ENCODE measurements at regions not wholly inside any gene's neighbourhood (a gene's known extent, or its start where the extent isn't known, plus 50 kb on each side); places are given as distances from the start of the nearest gene placed in this dataset.
"Not testable (repeated sequence)": the region's sequence is repeated elsewhere in the genome, so short reads cannot be mapped to it uniquely, and the experiment has no call there.

GRCh38 chrX:106484233-106484632 lies 127.5 kb upstream of the RADX start:
- no peak for DNase-seq (ENCODE audit: low spot score)
- no peak for TF ChIP-seq CTCF (IDR thresholded peaks at IDR 0.05)
- Mint-ChIP-seq H3K4me3 (ENCODE audit: unreplicated experiment) (no peak overlapping the region), H3K27me3 (ENCODE audit: low read depth) (no peaks in the 10 kb centered on the region), H3K36me3 (ENCODE audit: low read depth) (no peaks in the 10 kb centered on the region), H3K4me1 (ENCODE audit: low read depth) (no peaks in the 10 kb centered on the region), H3K27ac (ENCODE audit: unreplicated experiment) (no peak overlapping the region), H3K9me3 (ENCODE audit: low read depth) (no peaks in the 10 kb centered on the region)

- not testable (repeated sequence) for H3K4me3 Mint-ChIP-seq (ENCODE audit: unreplicated experiment); DNase-seq (ENCODE audit: low spot score); H3K27me3 Mint-ChIP-seq (ENCODE audit: low read depth); H3K36me3 Mint-ChIP-seq (ENCODE audit: low read depth); H3K4me1 Mint-ChIP-seq (ENCODE audit: low read depth); H3K27ac Mint-ChIP-seq (ENCODE audit: unreplicated experiment)
- H3K9me3 Mint-ChIP-seq (ENCODE audit: low read depth) = peaks cover 10% of the 10 kb centered on the region
Observed at GRCh38 chrX:106493210-106493816, 118.5 kb upstream of the RADX start.

GRCh38 chrX:106499473-106499872 lies 112.3 kb upstream of the RADX start:
- Mint-ChIP-seq H3K4me1 (ENCODE audit: low read depth) (no peaks in the 10 kb centered on the region), H3K4me3 (ENCODE audit: unreplicated experiment) (no peak overlapping the region), H3K27ac (ENCODE audit: unreplicated experiment) (no peak overlapping the region), H3K27me3 (ENCODE audit: low read depth) (peaks cover 1% of the 10 kb centered on the region), H3K9me3 (ENCODE audit: low read depth) (peaks cover 4% of the 10 kb centered on the region), H3K36me3 (ENCODE audit: low read depth) (no peaks in the 10 kb centered on the region)
- no peak for DNase-seq (ENCODE audit: low spot score)
- TF ChIP-seq CTCF (IDR thresholded peaks at IDR 0.05) = no peak

GRCh38 chrX:106510713-106511403 lies 100.9 kb upstream of the RADX start:
- Mint-ChIP-seq H3K4me3 (ENCODE audit: unreplicated experiment) (no peak overlapping the region), H3K27me3 (ENCODE audit: low read depth) (peaks cover 3% of the 10 kb centered on the region), H3K4me1 (ENCODE audit: low read depth) (no peaks in the 10 kb centered on the region), H3K9me3 (ENCODE audit: low read depth) (no peaks in the 10 kb centered on the region), H3K27ac (ENCODE audit: unreplicated experiment) (no peak overlapping the region), H3K36me3 (ENCODE audit: low read depth) (no peaks in the 10 kb centered on the region)
- no peak for TF ChIP-seq CTCF (IDR thresholded peaks at IDR 0.05)
- DNase-seq (ENCODE audit: low spot score) = no peak
